ENCODE measurements at regions not wholly inside any gene's neighbourhood (a gene's known extent, or its start where the extent isn't known, plus 50 kb on each side); places are given as distances from the start of the nearest gene placed in this dataset.

GRCh38 chr3:110799271-110799670, 272.3 kb upstream of the NECTIN3 start:
- DNase-seq (ENCODE audit: low spot score) (no peak), ATAC-seq (no peak)
- Mint-ChIP-seq H3K4me1 (ENCODE audit: low read depth in 2 of 2) (no peaks in the 10 kb centered on the region), H3K27me3 (peaks cover 0 to 6% of the 10 kb centered on the region in 2 donors), H3K9me3 (peaks cover 6% of the 10 kb centered on the region), H3K27ac (no peak overlapping the region), H3K36me3 (no peaks in the 10 kb centered on the region), H3K4me3 (no peak overlapping the region)

- H3K27ac Mint-ChIP-seq, result no peak overlapping the region
- DNase-seq (ENCODE audit: low spot score) (no peak), ATAC-seq (no peak)
- no peaks in the 10 kb centered on the region for H3K36me3 Mint-ChIP-seq
- H3K4me1 Mint-ChIP-seq (ENCODE audit: low read depth in 2 of 2), result no peaks in the 10 kb centered on the region
- peaks cover 0 to 6% of the 10 kb centered on the region in 2 donors for H3K27me3 Mint-ChIP-seq
- peaks cover 4% of the 10 kb centered on the region for H3K9me3 Mint-ChIP-seq
- no peak overlapping the region for H3K4me3 Mint-ChIP-seq
These were observed 266.8 kb upstream of the NECTIN3 start for GRCh38 chr3:110804856-110805255.

GRCh38 chr3:110806924-110807323, 264.7 kb upstream of the NECTIN3 start:
- H3K9me3 Mint-ChIP-seq, result peaks cover under 1% of the 10 kb centered on the region
- H3K36me3 Mint-ChIP-seq, result no peaks in the 10 kb centered on the region
- no peak overlapping the region for H3K4me3 Mint-ChIP-seq

GRCh38 chr3:110808630-110809029, 263.0 kb upstream of the NECTIN3 start:
- peaks cover 0 to under 1% of the 10 kb centered on the region in 2 donors for H3K4me1 Mint-ChIP-seq (ENCODE audit: low read depth in 2 of 2)
- no peak for ATAC-seq

More at GRCh38 chr3:110806924-110807323, 264.7 kb upstream of the NECTIN3 start:
- no peak overlapping the region for H3K27ac Mint-ChIP-seq
- no peaks in the 10 kb centered on the region for H3K4me1 Mint-ChIP-seq (ENCODE audit: low read depth in 2 of 2)
- no peak for ATAC-seq
- peaks cover 0 to under 1% of the 10 kb centered on the region in 2 donors for H3K27me3 Mint-ChIP-seq
- no peak for DNase-seq (ENCODE audit: low spot score)

GRCh38 chr3:110810356-110810755, 261.3 kb upstream of the NECTIN3 start:
- no peak overlapping the region for H3K27ac Mint-ChIP-seq
- ATAC-seq (no peak), DNase-seq (ENCODE audit: low spot score) (no peak)
- no peak overlapping the region for H3K4me3 Mint-ChIP-seq
- H3K27me3 Mint-ChIP-seq, result no peaks in the 10 kb centered on the region
- no peaks in the 10 kb centered on the region for H3K9me3 Mint-ChIP-seq
- H3K36me3 Mint-ChIP-seq, result no peaks in the 10 kb centered on the region
- H3K4me1 Mint-ChIP-seq (ENCODE audit: low read depth in 2 of 2), result peaks cover 6 to 14% of the 10 kb centered on the region in 2 donors

More at GRCh38 chr3:110808630-110809029, 263.0 kb upstream of the NECTIN3 start:
- no peak overlapping the region for H3K27ac Mint-ChIP-seq
- no peak for DNase-seq (ENCODE audit: low spot score)
- no peaks in the 10 kb centered on the region for H3K27me3 Mint-ChIP-seq
- no peaks in the 10 kb centered on the region for H3K9me3 Mint-ChIP-seq
- H3K4me3 Mint-ChIP-seq, result no peak overlapping the region
- no peaks in the 10 kb centered on the region for H3K36me3 Mint-ChIP-seq

- Mint-ChIP-seq H3K9me3 (no peaks in the 10 kb centered on the region), H3K4me1 (ENCODE audit: low read depth in 2 of 2) (peaks cover 6 to 15% of the 10 kb centered on the region in 2 donors), H3K27me3 (no peaks in the 10 kb centered on the region), H3K27ac (no peak overlapping the region), H3K36me3 (no peaks in the 10 kb centered on the region), H3K4me3 (no peak overlapping the region)
- DNase-seq (ENCODE audit: low spot score), result no peak
- ATAC-seq, result no peak
These were observed 260.6 kb upstream of the NECTIN3 start for GRCh38 chr3:110811050-110811449.

- Mint-ChIP-seq H3K27ac (peak overlapping the region in 1 of 2 donors; percentile 90), H3K27me3 (no peaks in the 10 kb centered on the region), H3K9me3 (no peaks in the 10 kb centered on the region), H3K4me3 (peak overlapping the region; percentile 78), H3K4me1 (ENCODE audit: low read depth in 2 of 2) (peaks cover 6 to 15% of the 10 kb centered on the region in 2 donors), H3K36me3 (no peaks in the 10 kb centered on the region)
- DNase-seq (ENCODE audit: low spot score) (no peak), ATAC-seq (no peak)
These were observed 258.1 kb upstream of the NECTIN3 start for GRCh38 chr3:110813541-110813940.

- Mint-ChIP-seq H3K27ac (peak overlapping the region; percentile 45 to 90), H3K4me3 (peak overlapping the region; percentile 78), H3K4me1 (ENCODE audit: low read depth in 2 of 2) (peaks cover 6 to 15% of the 10 kb centered on the region in 2 donors), H3K27me3 (no peaks in the 10 kb centered on the region), H3K9me3 (no peaks in the 10 kb centered on the region), H3K36me3 (no peaks in the 10 kb centered on the region)
- ATAC-seq, result peak; percentile 84 to 93
- DNase-seq (ENCODE audit: low spot score), result no peak
These were observed 257.2 kb upstream of the NECTIN3 start for GRCh38 chr3:110814170-110815007.

- Mint-ChIP-seq H3K4me1 (ENCODE audit: low read depth in 2 of 2) (peaks cover 6 to 15% of the 10 kb centered on the region in 2 donors), H3K27ac (peak overlapping the region; percentile 45 to 90), H3K36me3 (no peaks in the 10 kb centered on the region), H3K4me3 (peak overlapping the region; percentile 78), H3K9me3 (no peaks in the 10 kb centered on the region), H3K27me3 (no peaks in the 10 kb centered on the region)
- ATAC-seq, result no peak
- DNase-seq (ENCODE audit: low spot score), result no peak
These were observed 256.5 kb upstream of the NECTIN3 start for GRCh38 chr3:110815008-110815583.

- Mint-ChIP-seq H3K27ac (peak overlapping the region in 1 of 2 donors; percentile 90), H3K4me1 (ENCODE audit: low read depth in 2 of 2) (peaks cover 6 to 15% of the 10 kb centered on the region in 2 donors)
- peak; percentile 40 to 43 for ATAC-seq
These were observed 255.6 kb upstream of the NECTIN3 start for GRCh38 chr3:110816008-110816407.

GRCh38 chr3:110821586-110821985, 250.0 kb upstream of the NECTIN3 start:
- Mint-ChIP-seq H3K4me1 (ENCODE audit: low read depth in 2 of 2) (no peaks in the 10 kb centered on the region), H3K36me3 (no peaks in the 10 kb centered on the region), H3K4me3 (no peak overlapping the region), H3K27me3 (no peaks in the 10 kb centered on the region), H3K27ac (no peak overlapping the region), H3K9me3 (peaks cover 1% of the 10 kb centered on the region)
- no peak for DNase-seq (ENCODE audit: low spot score)
- ATAC-seq, result no peak

More at GRCh38 chr3:110816008-110816407, 255.6 kb upstream of the NECTIN3 start:
- Mint-ChIP-seq H3K36me3 (no peaks in the 10 kb centered on the region), H3K9me3 (no peaks in the 10 kb centered on the region), H3K4me3 (peak overlapping the region; percentile 78), H3K27me3 (no peaks in the 10 kb centered on the region)
- DNase-seq (ENCODE audit: low spot score), result no peak

- Mint-ChIP-seq H3K27me3 (no peaks in the 10 kb centered on the region), H3K4me1 (ENCODE audit: low read depth in 2 of 2) (no peaks in the 10 kb centered on the region), H3K27ac (no peak overlapping the region), H3K4me3 (no peak overlapping the region), H3K9me3 (peaks cover 7% of the 10 kb centered on the region), H3K36me3 (no peaks in the 10 kb centered on the region)
- ATAC-seq (no peak), DNase-seq (ENCODE audit: low spot score) (no peak)
These were observed 248.6 kb upstream of the NECTIN3 start for GRCh38 chr3:110822971-110823370.

GRCh38 chr3:110846971-110847370, 224.6 kb upstream of the NECTIN3 start:
- H3K27ac Mint-ChIP-seq, result no peak overlapping the region
- H3K4me1 Mint-ChIP-seq (ENCODE audit: low read depth in 2 of 2), result no peaks in the 10 kb centered on the region
- H3K36me3 Mint-ChIP-seq, result no peaks in the 10 kb centered on the region
- peaks cover 13% of the 10 kb centered on the region for H3K9me3 Mint-ChIP-seq
- DNase-seq (ENCODE audit: low spot score), result no peak
- no peaks in the 10 kb centered on the region for H3K27me3 Mint-ChIP-seq
- no peak for ATAC-seq
- no peak overlapping the region for H3K4me3 Mint-ChIP-seq

GRCh38 chr3:110849064-110849463, 222.6 kb upstream of the NECTIN3 start:
- peaks cover 0 to 5% of the 10 kb centered on the region in 2 donors for H3K27me3 Mint-ChIP-seq
- H3K4me1 Mint-ChIP-seq (ENCODE audit: low read depth in 2 of 2), result no peaks in the 10 kb centered on the region
- no peak for DNase-seq (ENCODE audit: low spot score)
- no peaks in the 10 kb centered on the region for H3K36me3 Mint-ChIP-seq
- no peak overlapping the region for H3K27ac Mint-ChIP-seq
- no peak overlapping the region for H3K4me3 Mint-ChIP-seq
- H3K9me3 Mint-ChIP-seq, result peaks cover 18% of the 10 kb centered on the region
- no peak for ATAC-seq
